Heart right ventricle (tissue), 16 donors: ENCODE measurements at regions not wholly inside any gene's neighbourhood (a gene's known extent, or its start where the extent isn't known, plus 50 kb on each side); places are given as distances from the start of the nearest gene placed in this dataset.

Experiments
- ATAC-seq, 8 donors: fragments of 200-7000 bp; cut with Tn5 transposase; one replicate each; pipeline ENCODE4 v1.9.1; 2020; ENCODE audit warnings: mild to moderate bottlenecking in 8 of 8, moderate library complexity in 8 of 8, moderate number of reproducible peaks in 1 of 8
- DNase-seq, 2 donors: peaks; one replicate each; pipeline ENCODE4 v3.0.0-alpha.2; 2020
- H3K27ac ChIP-seq, 10 donors: fragments of 200-600 bp; sonication (generic) in 2 of 10; one replicate each; pipeline versions ENCODE4 v1.5.0 to v1.8.0; 2020 to 2022; ENCODE audit warnings: mild to moderate bottlenecking in 3 of 10
- H3K27me3 ChIP-seq, 7 donors: fragments of 200-600 bp; one replicate each; pipeline ENCODE4 v1.8.0; 2021 to 2022; ENCODE audit warnings: mild to moderate bottlenecking in 2 of 7
- H3K36me3 ChIP-seq, 9 donors: fragments of 200-600 bp; sonication (generic) in 1 of 9; one replicate each; pipeline versions ENCODE4 v1.5.0 to v1.8.0; 2020 to 2022; ENCODE audit warnings: mild to moderate bottlenecking in 2 of 9
- H3K4me1 ChIP-seq, 9 donors: fragments of 200-600 bp; sonication (generic) in 1 of 9; one replicate each; pipeline versions ENCODE4 v1.5.0 to v1.8.0; 2020 to 2022; ENCODE audit warnings: mild to moderate bottlenecking in 4 of 9
- H3K4me3 ChIP-seq, 10 donors: fragments of 200-600 bp; sonication (generic) in 2 of 10; one replicate each; pipeline versions ENCODE4 v1.5.0 to v1.8.0; 2020 to 2022; ENCODE audit warnings: mild to moderate bottlenecking in 7 of 10, moderate library complexity in 2 of 10
- H3K9me3 ChIP-seq, 11 donors: fragments of 200-600 bp in 10 of 11; sonication (generic) in 2 of 11; one replicate each; pipeline versions ENCODE4 v1.5.0 to v1.8.0; 2013 to 2022; ENCODE audit warnings: mild to moderate bottlenecking in 2 of 11, control low read depth in 1 of 11, moderate library complexity in 1 of 11
- CTCF ChIP-seq, 9 donors: fragments of 200-600 bp; sonication (generic) in 2 of 9; IDR thresholded peaks; one replicate each; pipeline versions ENCODE4 v1.5.0 to v1.8.0; 2021 to 2022; ENCODE audit warnings: antibody characterized with exemption in 9 of 9, mild to moderate bottlenecking in 5 of 9, moderate library complexity in 1 of 9
- WGBS, 2 donors: extraction: QIAGEN DNeasy Blood & Tissue Kit; methylation state at CpG; one replicate each; pipeline ENCODE4 v1.1.7; 2013; ENCODE audit warnings: inconsistent platforms in 1 of 2; 5-methylcytosine and 5-hydroxymethylcytosine counted together
- intact Hi-C, 10 donors: fragments of 100-400 bp; cut with DNase I; formaldehyde crosslinking; loops; one replicate each; pipeline versions ENCODE4 v1.11.1 to v1.14.2; 2022
- donor health status: Arrhythmogenic right ventricular cardiomyopathy.
- donor health status: ischemic (EF 13 %, LVEDD 7.1; RV severe dilation, severe dysfunction).
- donor health status: healthy with polysubstance abuse.
- donor health status: DM: no; HTN: yes; CAD: no.
- donor health status: DM: no; HTN: no; CAD: no.
- donor health status: ischemic (EF 25% LVEDD 6.9; RV normal size, moderate dysfunction).
- donor health status: ischemic (EF 25% LVEDD 5.7; RV mildly dilated, moderate dysfunction).
- donor health status: healthy.
- donor health status: DM: yes; HTN: yes; CAD: no.
- donor health status: Ischemic cardiomyopathy.
- donor health status: ischemic (EF 35%, LVEDD 5.7; RV mildly dilated, moderate dysfunction).
- donor health status: nonischemic (EF 11% LVEDD 7.7; RV severe dilation, severe dysfunction).
- donor health status: DM: yes; HTN: yes; CAD: no.
- donor health status: PGD.
- donor health status: ischemic (EF 29% LVEDD 5.4; RV normal size, mild dysfunction).
- donor health status: nonischemic (EF 23%, LVEDD 6.1; RV moderate dilation, normal function).

GRCh38 chr4:177222781-177223180 lies 86.9 kb upstream of the NEIL3 start:
- Histone ChIP-seq H3K4me3 (no peak overlapping the region), H3K9me3 (no peaks in the 10 kb centered on the region), H3K27me3 (no peaks in the 10 kb centered on the region), H3K27ac (no peak overlapping the region), H3K36me3 (no peaks in the 10 kb centered on the region), H3K4me1 (no peaks in the 10 kb centered on the region)
- no peak for DNase-seq
- intact Hi-C loops, result no loop called here
- no peak for ATAC-seq
- 49 to 66% methylated on average over 2 of the region's 2 CpGs for WGBS, 2 donors
- TF ChIP-seq CTCF (IDR thresholded peaks at IDR 0.05), result no peak

- WGBS, 2 donors, result 74 to 93% methylated on average over 1 of the region's 1 CpG
- intact Hi-C loops, result loop anchor here in 1 of 10 donors (5.0 kb wide), 1 partner anchor 1193 kb away; no protein-coding TSS in a partner anchor
These were observed 84.1 kb upstream of the NEIL3 start for GRCh38 chr4:177225605-177226004.

GRCh38 chr4:177227636-177228035 lies 82.0 kb upstream of the NEIL3 start:
- WGBS, 2 donors, result 93 to 97% methylated on average over 20 to 21 of the region's 21 CpGs
- TF ChIP-seq CTCF (IDR thresholded peaks at IDR 0.05), result no peak
- no peak for ATAC-seq
- intact Hi-C loops, result loop anchor here in 1 of 10 donors (5.0 kb wide), 1 partner anchor 1195 kb away; no protein-coding TSS in a partner anchor
- no peaks in the 10 kb centered on the region for H3K27me3 ChIP-seq
- no peaks in the 10 kb centered on the region for H3K36me3 ChIP-seq
- H3K4me3 ChIP-seq, result no peak overlapping the region
- no peaks in the 10 kb centered on the region for H3K9me3 ChIP-seq
- DNase-seq, result no peak
- H3K27ac ChIP-seq, result no peak overlapping the region
- H3K4me1 ChIP-seq, result peaks cover 0 to 7% (median 0%) of the 10 kb centered on the region in 9 donors

More at GRCh38 chr4:177225605-177226004, 84.1 kb upstream of the NEIL3 start:
- no peak for TF ChIP-seq CTCF (IDR thresholded peaks at IDR 0.05)
- ATAC-seq (no peak), DNase-seq (no peak)
- Histone ChIP-seq H3K9me3 (no peaks in the 10 kb centered on the region), H3K36me3 (no peaks in the 10 kb centered on the region), H3K27ac (no peak overlapping the region), H3K4me3 (no peak overlapping the region), H3K4me1 (peaks cover 0 to 7% (median 0%) of the 10 kb centered on the region in 9 donors), H3K27me3 (no peaks in the 10 kb centered on the region)

GRCh38 chr4:177228599-177228998 lies 81.1 kb upstream of the NEIL3 start:
- intact Hi-C loops, result loop anchor here in 1 of 10 donors (5.0 kb wide), 1 partner anchor 1196 kb away; no protein-coding TSS in a partner anchor
- Histone ChIP-seq H3K27ac (no peak overlapping the region), H3K4me3 (peak overlapping the region in 5 of 10 donors; percentile 26 to 46 (median 28)), H3K4me1 (peaks cover 0 to 7% (median 0%) of the 10 kb centered on the region in 9 donors), H3K9me3 (no peaks in the 10 kb centered on the region), H3K27me3 (no peaks in the 10 kb centered on the region), H3K36me3 (no peaks in the 10 kb centered on the region)
- WGBS, 2 donors, result 73 to 76% methylated on average over 4 of the region's 4 CpGs
- DNase-seq (no peak), ATAC-seq (no peak)
- TF ChIP-seq CTCF (IDR thresholded peaks at IDR 0.05), result no peak
